Epithelial cell of proximal tubule (primary cell): ENCODE measurements at regions not wholly inside any gene's neighbourhood (a gene's known extent, or its start where the extent isn't known, plus 50 kb on each side); places are given as distances from the start of the nearest gene placed in this dataset.

Experiments
- DNase-seq: peaks from one replicate; pipeline ENCODE4 v3.0.0-alpha.2; 2011; ENCODE audit warnings: low read depth
- H3K4me3 ChIP-seq: 2 replicates; pipeline ENCODE4 v1.5.1; 2011; ENCODE audit warnings: low read depth, mild to moderate bottlenecking, low read length
- TF ChIP-seq, protein P1 (sequence below): conservative IDR thresholded peaks from 2 replicates; pipeline ENCODE4 v1.5.1; 2012; ENCODE audit warnings: low read depth, mild to moderate bottlenecking, low read length

DNA sequence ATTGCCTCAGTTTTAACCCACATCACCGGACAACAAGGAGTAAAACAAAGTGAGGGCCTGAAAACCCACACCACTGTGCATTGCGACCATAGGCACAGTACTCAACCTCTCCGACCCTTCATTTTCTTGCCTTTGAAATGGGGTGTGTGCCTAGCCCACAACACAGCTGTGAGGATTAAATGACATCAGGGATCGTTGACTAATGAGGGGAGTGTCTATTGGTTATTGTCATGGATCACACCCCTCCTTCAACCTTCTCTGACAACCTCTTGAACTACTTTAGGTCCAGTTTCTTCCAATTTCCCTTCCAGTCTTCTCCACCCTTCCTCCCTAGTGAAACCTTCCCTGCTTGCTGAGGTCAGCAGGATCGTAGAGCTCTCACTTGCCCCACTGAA lies 89.5 kb downstream of the HES1 start:
- no peak for DNase-seq
- TF ChIP-seq, protein P1, sequence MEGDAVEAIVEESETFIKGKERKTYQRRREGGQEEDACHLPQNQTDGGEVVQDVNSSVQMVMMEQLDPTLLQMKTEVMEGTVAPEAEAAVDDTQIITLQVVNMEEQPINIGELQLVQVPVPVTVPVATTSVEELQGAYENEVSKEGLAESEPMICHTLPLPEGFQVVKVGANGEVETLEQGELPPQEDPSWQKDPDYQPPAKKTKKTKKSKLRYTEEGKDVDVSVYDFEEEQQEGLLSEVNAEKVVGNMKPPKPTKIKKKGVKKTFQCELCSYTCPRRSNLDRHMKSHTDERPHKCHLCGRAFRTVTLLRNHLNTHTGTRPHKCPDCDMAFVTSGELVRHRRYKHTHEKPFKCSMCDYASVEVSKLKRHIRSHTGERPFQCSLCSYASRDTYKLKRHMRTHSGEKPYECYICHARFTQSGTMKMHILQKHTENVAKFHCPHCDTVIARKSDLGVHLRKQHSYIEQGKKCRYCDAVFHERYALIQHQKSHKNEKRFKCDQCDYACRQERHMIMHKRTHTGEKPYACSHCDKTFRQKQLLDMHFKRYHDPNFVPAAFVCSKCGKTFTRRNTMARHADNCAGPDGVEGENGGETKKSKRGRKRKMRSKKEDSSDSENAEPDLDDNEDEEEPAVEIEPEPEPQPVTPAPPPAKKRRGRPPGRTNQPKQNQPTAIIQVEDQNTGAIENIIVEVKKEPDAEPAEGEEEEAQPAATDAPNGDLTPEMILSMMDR, result no peak
- no peak overlapping the region for H3K4me3 ChIP-seq

DNA sequence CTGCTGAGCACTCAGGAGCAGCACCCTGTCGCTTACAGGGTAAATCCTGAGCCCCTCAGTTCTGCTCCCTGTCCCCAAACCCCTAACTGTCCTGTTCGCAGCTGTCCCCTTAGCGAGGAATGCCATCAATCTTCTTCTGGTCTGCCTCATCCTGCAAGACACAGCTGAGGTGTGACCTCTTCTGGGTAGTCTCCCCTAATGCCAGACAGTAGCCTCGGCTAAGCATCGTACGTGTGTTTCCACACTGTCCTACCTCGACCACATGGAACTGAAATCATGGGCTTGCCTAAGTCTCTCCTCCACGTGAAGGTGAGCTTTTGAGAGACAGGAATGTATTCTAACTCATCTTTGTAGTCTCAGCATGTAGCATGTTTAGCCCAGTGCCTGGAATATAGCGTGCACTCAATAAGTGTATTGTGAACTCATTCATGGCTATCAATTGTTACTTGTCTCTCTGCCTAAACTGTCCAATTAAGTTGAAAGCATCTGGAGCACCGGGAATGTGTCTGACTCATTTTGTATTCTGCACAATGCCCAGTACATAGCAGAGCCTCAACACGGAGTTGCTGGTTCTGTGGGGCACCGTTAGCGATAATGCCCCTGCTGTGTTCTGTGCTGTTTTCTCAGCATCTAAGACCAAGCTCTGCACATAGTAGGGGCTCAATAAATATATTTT lies 90.2 kb downstream of the HES1 start:
- TF ChIP-seq, protein P1, result no peak
- DNase-seq, result no peak
- H3K4me3 ChIP-seq, result no peak overlapping the region

DNA sequence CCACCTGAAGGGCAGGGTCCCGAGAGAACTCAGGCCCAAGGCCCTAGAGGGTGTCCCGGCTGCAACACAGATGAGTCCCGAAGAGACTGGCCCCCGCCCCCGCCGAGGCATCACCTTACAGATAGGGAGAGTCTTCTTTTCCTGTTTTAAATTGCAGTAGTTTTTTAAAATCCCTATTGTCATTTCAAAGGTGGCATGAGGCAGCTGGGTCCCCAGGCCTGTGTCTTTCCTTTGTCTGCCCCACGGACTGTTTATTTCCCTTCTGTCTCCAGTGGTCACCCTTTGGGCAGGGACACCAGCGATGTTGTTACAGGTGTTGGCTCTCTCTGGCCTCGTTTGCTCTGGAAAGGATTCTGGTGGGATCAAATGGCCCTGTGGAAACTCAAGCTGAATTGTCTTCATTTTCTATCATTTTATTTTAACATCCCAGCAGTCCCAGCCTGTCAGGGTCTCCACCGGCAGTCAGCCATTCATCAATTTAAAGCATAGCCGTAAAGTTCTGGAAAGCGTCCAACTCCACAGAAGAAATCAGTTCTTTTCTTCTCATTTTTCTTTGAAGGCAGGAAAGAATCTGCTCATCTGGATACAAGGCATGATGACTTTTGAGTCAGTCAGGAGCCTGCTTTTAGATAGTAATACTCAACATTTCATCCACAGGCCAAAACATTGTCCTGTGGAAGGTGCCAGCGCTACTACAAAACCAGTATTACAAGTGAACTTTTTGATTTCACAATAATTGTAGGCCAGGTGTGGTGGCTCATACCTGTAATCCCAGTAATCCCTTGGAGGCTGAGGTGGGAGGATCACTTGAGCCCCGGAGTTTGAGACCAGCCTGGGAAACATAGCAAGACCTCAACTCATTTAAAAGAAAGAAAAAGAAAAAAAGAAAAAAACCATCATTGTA lies 96.2 kb downstream of the HES1 start:
- no peak for DNase-seq

DNA sequence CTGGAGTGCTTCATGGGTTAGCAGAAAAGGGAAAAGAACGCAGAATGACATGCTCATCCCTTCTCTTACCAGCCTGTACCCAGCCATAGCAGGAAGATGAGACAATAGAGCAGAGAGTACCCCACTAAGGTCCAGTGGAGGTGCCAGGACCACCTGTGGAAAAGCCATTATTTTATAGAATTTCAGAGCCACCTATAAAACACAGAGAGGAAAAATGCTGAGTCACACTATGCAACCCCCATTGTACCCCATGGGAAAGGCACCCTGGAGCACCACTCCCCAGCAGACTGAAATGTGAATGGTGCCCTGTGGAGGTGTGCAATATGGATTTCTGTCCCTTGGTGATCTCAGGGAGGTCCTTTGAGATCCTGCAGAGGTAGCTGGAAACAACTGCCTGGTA lies 97.2 kb downstream of the HES1 start:
- no peak for DNase-seq
- no peak overlapping the region for H3K4me3 ChIP-seq
- TF ChIP-seq, protein P1, result no peak

More for the DNA sequence above, 96.2 kb downstream of the HES1 start:
- no peak overlapping the region for H3K4me3 ChIP-seq
- TF ChIP-seq, protein P1, result no peak

DNA sequence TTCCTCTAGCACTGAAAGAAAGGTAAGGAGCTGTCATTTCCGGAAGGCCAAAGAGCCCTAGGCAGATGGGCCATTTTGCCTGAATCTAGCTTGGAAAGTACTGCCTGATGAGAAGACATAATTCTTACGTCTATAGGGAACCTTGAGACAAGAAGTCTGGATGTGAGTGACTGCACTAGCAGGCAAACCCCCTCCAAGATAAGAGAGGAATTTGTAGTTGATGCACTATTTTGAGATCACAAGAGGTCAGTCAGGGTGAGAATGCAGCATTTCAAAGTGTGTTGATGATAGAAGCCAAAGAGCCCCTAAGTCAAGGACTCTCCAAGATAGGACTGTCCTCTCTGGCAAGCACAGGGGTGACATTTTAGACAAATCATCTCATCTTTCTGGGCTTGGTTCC lies 99.2 kb downstream of the HES1 start:
- TF ChIP-seq, protein P1, result no peak
- no peak overlapping the region for H3K4me3 ChIP-seq
- no peak for DNase-seq

DNA sequence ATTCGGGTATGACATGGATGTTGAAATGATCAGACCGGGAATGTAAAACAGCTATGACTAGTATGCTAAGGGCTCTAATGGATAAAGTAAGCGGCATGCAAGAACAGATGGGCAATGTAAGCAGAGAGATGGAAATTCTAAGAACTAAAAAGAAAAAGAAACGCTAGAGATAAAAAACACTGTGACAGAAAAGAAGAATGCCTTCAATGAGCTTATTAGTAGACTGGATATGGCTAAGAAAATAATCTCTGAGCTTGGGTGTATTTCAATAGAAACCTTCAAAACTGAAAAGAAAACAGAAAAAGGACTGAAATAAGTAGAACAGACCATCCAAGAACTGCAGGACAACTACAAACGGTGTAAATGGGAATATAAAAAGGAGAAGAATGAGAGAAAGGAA lies 101.2 kb downstream of the HES1 start:
- no peak overlapping the region for H3K4me3 ChIP-seq
- no peak for DNase-seq
- TF ChIP-seq, protein P1, result no peak
